PC-9 (cell line): ENCODE measurements at regions not wholly inside any gene's neighbourhood (a gene's known extent, or its start where the extent isn't known, plus 50 kb on each side); places are given as distances from the start of the nearest gene placed in this dataset.

ENCODE experiments used
- BruUV-seq: library from RNA; stranded (reverse); fragments of 400-500 nt; replicated peaks from 2 replicates; lab custom pipeline; 2021; lab: Mats Ljungman, UMichigan
- CTCF ChIA-PET: fragments of 300-600 bp; sonication (Branson Sonifier 250); formaldehyde crosslinking; loops from one replicate; lab custom pipeline; 2022; ENCODE audit warnings: antibody characterized with exemption; lab: Charles Lee
- POLR2A ChIA-PET: fragments of 300-600 bp; sonication (Branson Sonifier 250); formaldehyde crosslinking; loops from one replicate; lab custom pipeline; 2022; ENCODE audit warnings: antibody characterized with exemption; ENCODE audit not compliant: unreplicated experiment; lab: Charles Lee
- DNase-seq, 2 experiments: peaks; one replicate each; pipeline versions ENCODE4 v3.0.0 to v3.0.0-alpha.2; 2015 to 2022; ENCODE audit warnings: mixed read lengths in 1 of 2
- H2AFZ ChIP-seq: fragments of 200-600 bp; sonication (generic); 2 replicates; pipeline ENCODE4 v1.8.1; 2017; ENCODE audit warnings: antibody characterized with exemption
- H3F3A ChIP-seq: fragments of 200-600 bp; sonication (generic); 2 replicates; pipeline ENCODE4 v1.8.1; 2017; ENCODE audit warnings: antibody characterized with exemption, mild to moderate bottlenecking, low read depth; ENCODE audit not compliant: insufficient read depth
- H3K27ac ChIP-seq: fragments of 200-600 bp; sonication (generic); 2 replicates; pipeline ENCODE4 v1.6.1; 2016; ENCODE audit warnings: mixed run types
- H3K27me3 ChIP-seq: fragments of 200-600 bp; sonication (generic); 2 replicates; pipeline ENCODE4 v1.6.1; 2016; ENCODE audit warnings: low read depth, mixed run types; ENCODE audit not compliant: insufficient read depth
- H3K36me3 ChIP-seq: fragments of 200-600 bp; sonication (generic); 2 replicates; pipeline ENCODE4 v1.6.1; 2016; ENCODE audit warnings: low read depth, mixed run types
- H3K4me1 ChIP-seq: fragments of 200-600 bp; sonication (generic); replicated peaks from 2 replicates; pipeline ENCODE4 v1.6.1; 2016; ENCODE audit warnings: mixed run types; ENCODE audit not compliant: insufficient read depth
- H3K4me2 ChIP-seq: fragments of 200-600 bp; sonication (generic); 2 replicates; pipeline ENCODE4 v1.6.1; 2017; ENCODE audit warnings: mixed run types
- H3K4me3 ChIP-seq: fragments of 200-600 bp; sonication (generic); 2 replicates; pipeline ENCODE4 v1.6.1; 2016; ENCODE audit warnings: mixed run types
- H3K79me2 ChIP-seq: fragments of 200-600 bp; sonication (generic); 2 replicates; pipeline ENCODE4 v1.6.1; 2017; ENCODE audit warnings: low read depth, mixed run types
- H3K9me2 ChIP-seq: fragments of 200-600 bp; sonication (generic); 2 replicates; pipeline ENCODE4 v1.8.1; 2017; ENCODE audit warnings: mild to moderate bottlenecking; ENCODE audit not compliant: insufficient read depth
- H3K9me3 ChIP-seq: fragments of 200-600 bp; sonication (generic); 2 replicates; pipeline ENCODE4 v1.8.1; 2016; ENCODE audit warnings: low read depth; ENCODE audit not compliant: insufficient read depth
- H4K20me1 ChIP-seq: fragments of 200-600 bp; sonication (generic); 2 replicates; pipeline ENCODE4 v1.8.1; 2017; ENCODE audit not compliant: insufficient read depth
- CTCF ChIP-seq: fragments of 200-600 bp; sonication (generic); conservative IDR thresholded peaks from 2 replicates; pipeline ENCODE4 v1.6.1; 2017; ENCODE audit warnings: mixed run types, antibody characterized with exemption, mild to moderate bottlenecking, moderate library complexity
- EZH2 ChIP-seq: fragments of 200-600 bp; sonication (generic); IDR thresholded peaks from 2 replicates; pipeline ENCODE4 v1.8.0; 2017; ENCODE audit warnings: antibody characterized with exemption, low read depth
- intact Hi-C: fragments of 100-400 bp; cut with micrococcal nuclease; formaldehyde crosslinking; loops from one replicate; pipeline ENCODE4 v1.10.0; 2022; ENCODE audit not compliant: unreplicated experiment

- intact Hi-C loops: no loop called here
- Histone ChIP-seq H3K9me3 (no peaks in the 10 kb centered on the region), H2AFZ (no peak overlapping the region), H3K27ac (no peak overlapping the region), H3K4me1 (no peaks in the 10 kb centered on the region), H3F3A (no peaks in the 10 kb centered on the region), H3K4me2 (no peak overlapping the region), H3K36me3 (no peaks in the 10 kb centered on the region), H3K4me3 (no peak overlapping the region), H3K79me2 (no peaks in the 10 kb centered on the region), H4K20me1 (no peaks in the 10 kb centered on the region), H3K9me2 (no peaks in the 10 kb centered on the region), H3K27me3 (no peaks in the 10 kb centered on the region)
- ChIA-PET POLR2A (no interaction called here), CTCF (no interaction called here)
- TF ChIP-seq EZH2: no peak
- no peak for TF ChIP-seq CTCF
- no TSS peak for BruUV-seq
- DNase-seq: no peak
These were observed 1127.5 kb downstream of the GRIK2 start for GRCh38 chr6:102520966-102521365.

- H2AFZ ChIP-seq: no peak overlapping the region
- no peaks in the 10 kb centered on the region for H4K20me1 ChIP-seq
- CTCF ChIA-PET: no interaction called here
- no peak for DNase-seq
- TF ChIP-seq EZH2: no peak
- no peak for TF ChIP-seq CTCF
- H3K4me1 ChIP-seq: no peaks in the 10 kb centered on the region
- H3K4me3 ChIP-seq: no peak overlapping the region
- H3K79me2 ChIP-seq: no peaks in the 10 kb centered on the region
- no peaks in the 10 kb centered on the region for H3K9me2 ChIP-seq
- POLR2A ChIA-PET: no interaction called here
- no peaks in the 10 kb centered on the region for H3K36me3 ChIP-seq
- BruUV-seq: no TSS peak
- no peaks in the 10 kb centered on the region for H3K9me3 ChIP-seq
- no peaks in the 10 kb centered on the region; the same call in 1 of the 2 replicates for H3F3A ChIP-seq
- H3K27me3 ChIP-seq: no peaks in the 10 kb centered on the region
- no peak overlapping the region for H3K27ac ChIP-seq
- H3K4me2 ChIP-seq: no peak overlapping the region
- intact Hi-C loops: no loop called here
These were observed 1124.0 kb downstream of the GRIK2 start for GRCh38 chr6:102517506-102517905.

GRCh38 chr6:102501615-102502014 lies 1108.1 kb downstream of the GRIK2 start:
- H3K9me2 ChIP-seq: no peaks in the 10 kb centered on the region
- no peaks in the 10 kb centered on the region for H3K79me2 ChIP-seq
- intact Hi-C loops: no loop called here
- no peaks in the 10 kb centered on the region for H3K27me3 ChIP-seq
- no peak for DNase-seq
- H3K4me2 ChIP-seq: no peak overlapping the region
- ChIA-PET CTCF (no interaction called here), POLR2A (no interaction called here)
- BruUV-seq: no TSS peak
- H3K27ac ChIP-seq: no peak overlapping the region
- H3K4me1 ChIP-seq: no peaks in the 10 kb centered on the region
- H3K36me3 ChIP-seq: no peaks in the 10 kb centered on the region
- H3F3A ChIP-seq: no peaks in the 10 kb centered on the region
- no peak for TF ChIP-seq EZH2
- TF ChIP-seq CTCF: no peak
- no peak overlapping the region for H2AFZ ChIP-seq
- H3K4me3 ChIP-seq: no peak overlapping the region
- H4K20me1 ChIP-seq: no peaks in the 10 kb centered on the region
- no peaks in the 10 kb centered on the region for H3K9me3 ChIP-seq
